WTC11 (cell line): ENCODE measurements at regions not wholly inside any gene's neighbourhood (a gene's known extent, or its start where the extent isn't known, plus 50 kb on each side); places are given as distances from the start of the nearest gene placed in this dataset.

Experiments
- ATAC-seq: fragments of 200-7000 bp; cut with Tn5 transposase; 2 replicates; pipeline ENCODE4 v1.10.0; 2021; ENCODE audit warnings: mild to moderate bottlenecking, moderate library complexity
- CTCF ChIA-PET: fragments of 300-600 bp; sonication (Branson Sonifier 250); formaldehyde crosslinking; loops from one replicate; lab custom pipeline; 2021; ENCODE audit warnings: antibody characterized with exemption; lab: Charles Lee
- POLR2A ChIA-PET: fragments of 350-600 bp; sonication (Branson Sonifier 250); formaldehyde crosslinking; loops from one replicate; lab custom pipeline; 2021; ENCODE audit warnings: antibody characterized with exemption; lab: Charles Lee
- DNase-seq: peaks from one replicate; pipeline ENCODE4 v3.0.0; 2021; ENCODE audit warnings: low spot score
- H3K27ac Mint-ChIP-seq: 2 replicates; pipeline ENCODE4 v1.8.0; 2021; ENCODE audit warnings: mixed read lengths
- H3K27me3 Mint-ChIP-seq: 2 replicates; pipeline ENCODE4 v1.8.0; 2021; ENCODE audit warnings: low read depth, mild to moderate bottlenecking, moderate library complexity, mixed read lengths
- H3K36me3 Mint-ChIP-seq: 2 replicates; pipeline ENCODE4 v1.8.0; 2021; ENCODE audit warnings: mixed read lengths
- H3K4me1 Mint-ChIP-seq: 2 replicates; pipeline ENCODE4 v1.8.0; 2022; ENCODE audit warnings: mixed read lengths
- H3K4me3 Mint-ChIP-seq: 2 replicates; pipeline ENCODE4 v1.8.0; 2021; ENCODE audit warnings: mild to moderate bottlenecking, moderate library complexity, mixed read lengths
- H3K9me3 Mint-ChIP-seq: 2 replicates; pipeline ENCODE4 v1.8.0; 2021; ENCODE audit warnings: mixed read lengths
- AFF4 ChIP-seq: sonication (generic); formaldehyde crosslinking; IDR thresholded peaks from 2 replicates; pipeline ENCODE4 v1.8.1; 2023; ENCODE audit warnings: mild to moderate bottlenecking, missing genetic modification reagents, borderline replicate concordance
- ELF4 ChIP-seq: sonication (generic); formaldehyde crosslinking; IDR thresholded peaks from 2 replicates; pipeline ENCODE4 v1.8.1; 2022; ENCODE audit warnings: low read depth, mild to moderate bottlenecking, moderate library complexity, missing genetic modification reagents
- EMX1 ChIP-seq: fragments of 250-450 bp; sonication (Bioruptor Pico); IDR thresholded peaks from 2 replicates; pipeline ENCODE4 v1.8.0; 2021; ENCODE audit warnings: mild to moderate bottlenecking
- HMGA2 ChIP-seq: fragments of 250-450 bp; sonication (Bioruptor Pico); IDR thresholded peaks from 2 replicates; pipeline ENCODE4 v1.4.0; 2021; ENCODE audit warnings: mild to moderate bottlenecking, moderate library complexity
- JUN ChIP-seq: sonication (generic); formaldehyde crosslinking; IDR thresholded peaks from 2 replicates; pipeline ENCODE4 v1.8.0; 2023; ENCODE audit warnings: mild to moderate bottlenecking, missing genetic modification reagents
- MXD4 ChIP-seq: fragments of 250-450 bp; sonication (Bioruptor Pico); IDR thresholded peaks from 2 replicates; pipeline ENCODE4 v1.8.0; 2021; ENCODE audit warnings: mild to moderate bottlenecking, moderate library complexity, borderline replicate concordance
- MYBL2 ChIP-seq: sonication (generic); formaldehyde crosslinking; IDR thresholded peaks from 2 replicates; pipeline ENCODE4 v1.8.1; 2023; ENCODE audit warnings: mild to moderate bottlenecking, moderate library complexity, missing genetic modification reagents
- PRDM15 ChIP-seq: sonication (generic); formaldehyde crosslinking; IDR thresholded peaks from 2 replicates; pipeline ENCODE4 v1.8.0; 2022; ENCODE audit warnings: missing genetic modification reagents
- RORB ChIP-seq: fragments of 250-450 bp; sonication (Bioruptor Pico); IDR thresholded peaks from 2 replicates; pipeline ENCODE4 v1.9.0; 2021; ENCODE audit warnings: mild to moderate bottlenecking
- SP1 ChIP-seq: sonication (generic); formaldehyde crosslinking; conservative IDR thresholded peaks from 2 replicates; pipeline ENCODE4 v1.8.1; 2022; ENCODE audit warnings: missing genetic modification reagents
- STAT6 ChIP-seq: sonication (generic); formaldehyde crosslinking; conservative IDR thresholded peaks from 2 replicates; pipeline ENCODE4 v1.8.1; 2023; ENCODE audit warnings: mild to moderate bottlenecking, low read depth, missing genetic modification reagents, moderate library complexity
- ZBTB21 ChIP-seq: sonication (generic); formaldehyde crosslinking; IDR thresholded peaks from 2 replicates; pipeline ENCODE4 v1.8.1; 2023; ENCODE audit warnings: mild to moderate bottlenecking, missing genetic modification reagents, borderline replicate concordance
- ZBTB43 ChIP-seq: sonication (generic); formaldehyde crosslinking; IDR thresholded peaks from 2 replicates; pipeline ENCODE4 v1.8.1; 2023; ENCODE audit warnings: mild to moderate bottlenecking, missing genetic modification reagents
- ZNF317 ChIP-seq: sonication (generic); formaldehyde crosslinking; IDR thresholded peaks from 2 replicates; pipeline ENCODE4 v1.8.1; 2023; ENCODE audit warnings: low read depth, mild to moderate bottlenecking, moderate library complexity, missing genetic modification reagents, borderline replicate concordance
- ZNF532 ChIP-seq: fragments of 250-450 bp; sonication (Bioruptor Pico); IDR thresholded peaks from 2 replicates; pipeline ENCODE4 v1.9.0; 2021; ENCODE audit warnings: mild to moderate bottlenecking, borderline replicate concordance

GRCh38 chr2:57776916-57777315, 269.7 kb upstream of the VRK2 start:
- Mint-ChIP-seq H3K9me3 (no peaks in the 10 kb centered on the region), H3K27me3 (no peaks in the 10 kb centered on the region), H3K4me3 (no peak overlapping the region), H3K27ac (no peak overlapping the region), H3K4me1 (no peaks in the 10 kb centered on the region), H3K36me3 (no peaks in the 10 kb centered on the region)
- CTCF ChIA-PET, result interaction anchor here (1.0 kb wide), 1 partner anchor 817 kb away, joined by 3 read pairs; no protein-coding TSS in a partner anchor
- DNase-seq, result no peak
- POLR2A ChIA-PET, result no interaction called here
- no peak for TF ChIP-seq ZBTB21 (CRISPR knock-in tag)
- TF ChIP-seq STAT6 (CRISPR knock-in tag), result no peak
- TF ChIP-seq, all 79 proteins: peak for 0
- ATAC-seq, result no peak

- Mint-ChIP-seq H3K9me3 (no peaks in the 10 kb centered on the region), H3K4me3 (no peak overlapping the region), H3K27ac (no peak overlapping the region), H3K27me3 (no peaks in the 10 kb centered on the region), H3K4me1 (peaks cover 17% of the 10 kb centered on the region), H3K36me3 (no peaks in the 10 kb centered on the region)
- TF ChIP-seq AFF4 (CRISPR knock-in tag), result no peak
- TF ChIP-seq HMGA2 (CRISPR knock-in tag), result no peak
- TF ChIP-seq MXD4 (CRISPR knock-in tag), result no peak
- TF ChIP-seq JUN, result no peak
- TF ChIP-seq ELF4 (CRISPR knock-in tag), result no peak
- TF ChIP-seq ZBTB43 (CRISPR knock-in tag), result no peak
- TF ChIP-seq RORB (CRISPR knock-in tag), result no peak
- no peak for TF ChIP-seq MYBL2 (CRISPR knock-in tag)
- TF ChIP-seq ZNF317, result no peak
- no peak for TF ChIP-seq SP1 (CRISPR knock-in tag)
- no peak for ATAC-seq
- CTCF ChIA-PET, result no interaction called here
- POLR2A ChIA-PET, result no interaction called here
- no peak for DNase-seq
Observed at GRCh38 chr2:57782587-57782986, 264.0 kb upstream of the VRK2 start.

GRCh38 chr2:57793310-57793709, 253.3 kb upstream of the VRK2 start:
- ChIA-PET POLR2A (no interaction called here), CTCF (no interaction called here)
- H3K27me3 Mint-ChIP-seq, result no peaks in the 10 kb centered on the region; the same call in 1 of the 2 replicates
- peaks cover 23% of the 10 kb centered on the region for H3K4me1 Mint-ChIP-seq
- peaks cover 29% of the 10 kb centered on the region for H3K9me3 Mint-ChIP-seq
- DNase-seq (no peak), ATAC-seq (no peak)
- no peak overlapping the region for H3K4me3 Mint-ChIP-seq
- no peak for TF ChIP-seq MYBL2 (CRISPR knock-in tag)
- TF ChIP-seq EMX1 (CRISPR knock-in tag), result no peak
- TF ChIP-seq RORB (CRISPR knock-in tag), result no peak
- no peak for TF ChIP-seq PRDM15 (CRISPR knock-in tag)
- TF ChIP-seq ZNF532, result no peak
- H3K36me3 Mint-ChIP-seq, result peaks cover 11% of the 10 kb centered on the region
- H3K27ac Mint-ChIP-seq, result no peak overlapping the region
